ENCODE measurements at regions not wholly inside any gene's neighbourhood (a gene's known extent, or its start where the extent isn't known, plus 50 kb on each side); places are given as distances from the start of the nearest gene placed in this dataset.

- Mint-ChIP-seq H3K4me3 (no peak overlapping the region), H3K4me1 (no peaks in the 10 kb centered on the region), H3K27me3 (ENCODE audit: low read depth) (no peaks in the 10 kb centered on the region; the same call in 1 of the 2 replicates), H3K36me3 (peaks cover 31% of the 10 kb centered on the region), H3K9me3 (peaks cover 35% of the 10 kb centered on the region), H3K27ac (no peak overlapping the region)
- CTCF ChIA-PET, result no interaction called here
- DNase-seq (ENCODE audit: low spot score), result no peak
- ATAC-seq, result no peak
- TF ChIP-seq OVOL2 (CRISPR knock-in tag; IDR thresholded peaks at IDR 0.05; ENCODE audit: borderline replicate concordance), result no peak
- TF ChIP-seq TEAD1 (CRISPR knock-in tag; IDR thresholded peaks at IDR 0.05), result no peak
- TF ChIP-seq CREM (CRISPR knock-in tag; IDR thresholded peaks at IDR 0.05), result no peak
- TF ChIP-seq CREB1 (CRISPR knock-in tag; IDR thresholded peaks at IDR 0.05), result no peak
- no peak for TF ChIP-seq NFYB (CRISPR knock-in tag; conservative IDR thresholded peaks at IDR 0.05; ENCODE audit: low read depth)
- TF ChIP-seq ZNF138 (CRISPR knock-in tag; conservative IDR thresholded peaks at IDR 0.05), result no peak
- TF ChIP-seq ZNF317 (CRISPR knock-in tag; IDR thresholded peaks at IDR 0.05; ENCODE audit: borderline replicate concordance, low read depth), result no peak
- TF ChIP-seq ZNF396 (CRISPR knock-in tag; IDR thresholded peaks at IDR 0.05; ENCODE audit: borderline replicate concordance), result no peak
- TF ChIP-seq HMGA2 (CRISPR knock-in tag; IDR thresholded peaks at IDR 0.05), result no peak
- no peak for TF ChIP-seq TCF7 (CRISPR knock-in tag; IDR thresholded peaks at IDR 0.05; ENCODE audit: low read depth)
- TF ChIP-seq MYBL2 (CRISPR knock-in tag; IDR thresholded peaks at IDR 0.05), result no peak
- no peak for TF ChIP-seq GRHL2 (CRISPR knock-in tag; IDR thresholded peaks at IDR 0.05; ENCODE audit: insufficient replicate concordance, severe bottlenecking)
- no peak for TF ChIP-seq FOXP4 (CRISPR knock-in tag; IDR thresholded peaks at IDR 0.05)
- no peak for TF ChIP-seq JUN (CRISPR knock-in tag; IDR thresholded peaks at IDR 0.05)
- no peak for TF ChIP-seq MAX (CRISPR knock-in tag; IDR thresholded peaks at IDR 0.05)
- no peak for TF ChIP-seq ZNF671 (CRISPR knock-in tag; IDR thresholded peaks at IDR 0.05)
- TF ChIP-seq FOXK1 (CRISPR knock-in tag; IDR thresholded peaks at IDR 0.05), result no peak
- POLR2A ChIA-PET, result no interaction called here
Measured at GRCh38 chr4:125776146-125776545, 461.4 kb downstream of the FAT4 start.

GRCh38 chr4:125780164-125780563 is 465.4 kb downstream of the FAT4 start:
- H3K4me1 Mint-ChIP-seq, result no peaks in the 10 kb centered on the region
- H3K9me3 Mint-ChIP-seq, result peaks cover 25% of the 10 kb centered on the region
- ChIA-PET CTCF (no interaction called here), POLR2A (no interaction called here)
- H3K27me3 Mint-ChIP-seq (ENCODE audit: low read depth), result no peaks in the 10 kb centered on the region; the same call in 1 of the 2 replicates
- TF ChIP-seq FOXP4 (CRISPR knock-in tag; IDR thresholded peaks at IDR 0.05) (no peak), ERG (CRISPR knock-in tag; IDR thresholded peaks at IDR 0.05) (no peak), TEAD1 (CRISPR knock-in tag; IDR thresholded peaks at IDR 0.05) (no peak), MYBL2 (CRISPR knock-in tag; IDR thresholded peaks at IDR 0.05) (no peak), GRHL2 (CRISPR knock-in tag; IDR thresholded peaks at IDR 0.05; ENCODE audit: insufficient replicate concordance, severe bottlenecking) (no peak)
- no peak overlapping the region for H3K4me3 Mint-ChIP-seq
- no peak overlapping the region for H3K27ac Mint-ChIP-seq
- DNase-seq (ENCODE audit: low spot score) (no peak), ATAC-seq (no peak)
- H3K36me3 Mint-ChIP-seq, result peaks cover 25% of the 10 kb centered on the region

GRCh38 chr4:125780747-125781146 is 466.0 kb downstream of the FAT4 start:
- H3K36me3 Mint-ChIP-seq, result peaks cover 19% of the 10 kb centered on the region
- H3K4me3 Mint-ChIP-seq, result no peak overlapping the region
- H3K4me1 Mint-ChIP-seq, result no peaks in the 10 kb centered on the region
- ATAC-seq, result no peak
- POLR2A ChIA-PET, result no interaction called here
- H3K9me3 Mint-ChIP-seq, result peaks cover 19% of the 10 kb centered on the region
- H3K27ac Mint-ChIP-seq, result no peak overlapping the region
- no peaks in the 10 kb centered on the region; the same call in 1 of the 2 replicates for H3K27me3 Mint-ChIP-seq (ENCODE audit: low read depth)
- CTCF ChIA-PET, result no interaction called here
- DNase-seq (ENCODE audit: low spot score), result no peak
- TF ChIP-seq ZNF425 (CRISPR knock-in tag; conservative IDR thresholded peaks at IDR 0.05) (no peak), ZBTB21 (CRISPR knock-in tag; IDR thresholded peaks at IDR 0.05; ENCODE audit: borderline replicate concordance) (no peak), FOXK1 (CRISPR knock-in tag; IDR thresholded peaks at IDR 0.05) (no peak), PRDM15 (CRISPR knock-in tag; IDR thresholded peaks at IDR 0.05) (no peak)
